ENCODE measurements at regions not wholly inside any gene's neighbourhood (a gene's known extent, or its start where the extent isn't known, plus 50 kb on each side); places are given as distances from the start of the nearest gene placed in this dataset.

DNA sequence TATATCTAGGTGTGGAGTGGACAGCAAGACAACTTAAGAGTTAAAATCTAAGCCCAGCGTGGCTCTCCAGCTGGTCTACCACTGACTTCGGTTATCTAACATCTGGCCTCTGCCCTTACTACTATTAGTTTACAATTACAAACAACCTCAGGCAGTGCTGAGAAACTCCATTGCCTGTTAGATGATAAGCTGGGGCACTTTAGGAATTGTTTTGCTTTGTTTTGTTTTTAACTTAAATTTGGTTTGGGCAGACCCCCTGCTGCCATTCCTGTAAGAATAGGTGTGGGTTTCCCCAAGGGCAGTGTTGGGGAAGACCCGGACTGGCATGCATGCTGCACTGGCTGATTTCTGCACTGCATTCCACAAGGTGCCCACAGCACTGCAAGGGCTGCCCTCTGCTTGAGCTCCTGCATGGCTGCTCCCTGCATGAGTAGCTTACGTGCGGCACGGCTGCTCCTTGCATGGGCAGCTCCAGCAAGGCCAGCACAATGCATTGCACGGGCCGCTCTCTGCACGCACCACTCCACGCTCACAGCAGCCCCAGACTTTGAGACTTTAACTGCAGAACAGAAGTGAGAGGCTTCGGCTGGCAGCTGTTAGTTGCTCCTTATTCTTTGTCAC, 74.2 kb upstream of the SERTAD2 start:
- H3K27me3 ChIP-seq (replicated peaks; ENCODE audit: insufficient read depth, low read length) = no peaks in the 10 kb centered on the region
- H3K36me3 ChIP-seq (replicated peaks; ENCODE audit: insufficient read depth, low read length) = no peaks in the 10 kb centered on the region
- peak overlapping the region; percentile 83; the same call in 1 of the 2 replicates for H3K27ac ChIP-seq (ENCODE audit: low read length)
- peak overlapping the region; percentile 35; the same call in 1 of the 2 replicates for H3K9ac ChIP-seq (ENCODE audit: low read length)
- peaks cover 22% of the 10 kb centered on the region for H3F3A ChIP-seq (ENCODE audit: insufficient read depth, low read length)
- H3K9me3 ChIP-seq (replicated peaks; ENCODE audit: insufficient read depth, low read length) = no peaks in the 10 kb centered on the region
- peak; percentile 36 for DNase-seq
- peak overlapping the region; percentile 55 for H3K4me3 ChIP-seq (ENCODE audit: low read length)
- H3K4me1 ChIP-seq (ENCODE audit: low read length) = peaks cover 27% of the 10 kb centered on the region
- H3K79me2 ChIP-seq (ENCODE audit: low read length) = no peaks in the 10 kb centered on the region; the same call in 1 of the 2 replicates
- no peaks in the 10 kb centered on the region for H4K20me1 ChIP-seq (ENCODE audit: insufficient read depth, low read length)
- peak overlapping the region; percentile 63 for H2AFZ ChIP-seq (ENCODE audit: low read length)
- no peak for TF ChIP-seq CTCF (IDR thresholded peaks at IDR 0.05; ENCODE audit: low read length)
- H3K4me2 ChIP-seq (ENCODE audit: low read depth, low read length) = peak overlapping the region; percentile 88
- no peaks in the 10 kb centered on the region for H3K9me2 ChIP-seq (replicated peaks; ENCODE audit: insufficient read depth, low read length)

- Histone ChIP-seq H2AFZ (ENCODE audit: low read length) (peak overlapping the region; percentile 47), H3F3A (ENCODE audit: insufficient read depth, low read length) (peaks cover 22% of the 10 kb centered on the region), H3K36me3 (replicated peaks; ENCODE audit: insufficient read depth, low read length) (no peaks in the 10 kb centered on the region), H3K9me2 (replicated peaks; ENCODE audit: insufficient read depth, low read length) (no peaks in the 10 kb centered on the region), H3K9ac (ENCODE audit: low read length) (peak overlapping the region; percentile 33; the same call in 1 of the 2 replicates), H3K9me3 (replicated peaks; ENCODE audit: insufficient read depth, low read length) (no peaks in the 10 kb centered on the region), H3K4me1 (ENCODE audit: low read length) (peaks cover 27% of the 10 kb centered on the region), H3K79me2 (ENCODE audit: low read length) (no peaks in the 10 kb centered on the region; the same call in 1 of the 2 replicates), H3K27ac (ENCODE audit: low read length) (peak overlapping the region; percentile 8; the same call in 1 of the 2 replicates), H3K27me3 (replicated peaks; ENCODE audit: insufficient read depth, low read length) (no peaks in the 10 kb centered on the region), H3K4me3 (ENCODE audit: low read length) (peak overlapping the region; percentile 55), H4K20me1 (ENCODE audit: insufficient read depth, low read length) (no peaks in the 10 kb centered on the region), H3K4me2 (ENCODE audit: low read depth, low read length) (peak overlapping the region; percentile 75)
- TF ChIP-seq CTCF (IDR thresholded peaks at IDR 0.05; ENCODE audit: low read length) = no peak
- no peak for TF ChIP-seq EZH2phosphoT487 (IDR thresholded peaks at IDR 0.05; ENCODE audit: low read length)
- TF ChIP-seq EZH2 (optimal IDR thresholded peaks at IDR 0.05; ENCODE audit: low read depth, low read length) = no peak
- peak; percentile 35 for DNase-seq
Observed at GRCh38 chr2:64730551-64731262, 77.0 kb upstream of the SERTAD2 start.

GRCh38 chr2:64731263-64731643, 77.5 kb upstream of the SERTAD2 start:
- peaks cover 19% of the 10 kb centered on the region for H3F3A ChIP-seq (ENCODE audit: insufficient read depth, low read length)
- H3K9me3 ChIP-seq (replicated peaks; ENCODE audit: insufficient read depth, low read length) = no peaks in the 10 kb centered on the region
- H3K4me2 ChIP-seq (ENCODE audit: low read depth, low read length) = peak overlapping the region; percentile 75
- H3K27me3 ChIP-seq (replicated peaks; ENCODE audit: insufficient read depth, low read length) = no peaks in the 10 kb centered on the region
- H2AFZ ChIP-seq (ENCODE audit: low read length) = peak overlapping the region; percentile 47; the same call in 1 of the 2 replicates
- H3K9me2 ChIP-seq (replicated peaks; ENCODE audit: insufficient read depth, low read length) = no peaks in the 10 kb centered on the region
- peak overlapping the region; percentile 33; the same call in 1 of the 2 replicates for H3K9ac ChIP-seq (ENCODE audit: low read length)
- peak overlapping the region; percentile 55 for H3K4me3 ChIP-seq (ENCODE audit: low read length)
- no peak for DNase-seq
- peaks cover 23% of the 10 kb centered on the region for H3K4me1 ChIP-seq (ENCODE audit: low read length)
- H4K20me1 ChIP-seq (ENCODE audit: insufficient read depth, low read length) = no peaks in the 10 kb centered on the region
- TF ChIP-seq EZH2phosphoT487 (IDR thresholded peaks at IDR 0.05; ENCODE audit: low read length) = no peak
- no peak for TF ChIP-seq CTCF (IDR thresholded peaks at IDR 0.05; ENCODE audit: low read length)
- no peak for TF ChIP-seq EZH2 (optimal IDR thresholded peaks at IDR 0.05; ENCODE audit: low read depth, low read length)
- H3K79me2 ChIP-seq (ENCODE audit: low read length) = no peaks in the 10 kb centered on the region; the same call in 1 of the 2 replicates
- peak overlapping the region; percentile 8; the same call in 1 of the 2 replicates for H3K27ac ChIP-seq (ENCODE audit: low read length)
- H3K36me3 ChIP-seq (replicated peaks; ENCODE audit: insufficient read depth, low read length) = no peaks in the 10 kb centered on the region

Measured in MM.1S (cell line).